Uterus (tissue), 3 donors: ENCODE measurements at regions not wholly inside any gene's neighbourhood (a gene's known extent, or its start where the extent isn't known, plus 50 kb on each side); places are given as distances from the start of the nearest gene placed in this dataset.
"Not testable (repeated sequence)": the region's sequence is repeated elsewhere in the genome, so short reads cannot be mapped to it uniquely, and the experiment has no call there.

Source experiments
- DNase-seq, 2 donors: peaks; one replicate each; pipeline ENCODE4 v3.0.0-alpha.2; 2019 to 2020
- H3K27ac ChIP-seq, 2 donors: fragments of 200-600 bp; sonication (generic); 1 replicate in 1 of 2; 2 replicates in 1 of 2; pipeline ENCODE4 v1.5.1; 2016 to 2018
- H3K27me3 ChIP-seq, 2 donors: fragments of 200-600 bp; sonication (generic); one replicate each; pipeline ENCODE4 v1.5.1; 2018 to 2019; ENCODE audit warnings: control low read depth in 1 of 2
- H3K36me3 ChIP-seq, 2 donors: fragments of 200-600 bp; sonication (generic); one replicate each; pipeline ENCODE4 v1.5.1; 2019; ENCODE audit warnings: control low read depth in 1 of 2
- H3K4me1 ChIP-seq, 2 donors: fragments of 200-600 bp; sonication (generic); one replicate each; pipeline ENCODE4 v1.5.1; 2018 to 2019; ENCODE audit warnings: control low read depth in 1 of 2
- H3K4me3 ChIP-seq, 2 donors: fragments of 200-600 bp; sonication (generic); 1 replicate in 1 of 2; 2 replicates in 1 of 2; pipeline ENCODE4 v1.5.1; 2018 to 2019; ENCODE audit warnings: mild to moderate bottlenecking in 1 of 2
- H3K9me3 ChIP-seq, 2 donors: fragments of 200-600 bp; sonication (generic); one replicate each; pipeline ENCODE4 v1.5.1; 2019; ENCODE audit warnings: control low read depth in 1 of 2
- POLR2A ChIP-seq, 2 donors: fragments of 450-650 bp; IDR thresholded peaks; one replicate each; pipeline ENCODE4 v1.6.1; 2016; ENCODE audit warnings: antibody characterized with exemption in 2 of 2, mild to moderate bottlenecking in 1 of 2, moderate library complexity in 1 of 2
- intact Hi-C: fragments of 100-400 bp; cut with DNase I; formaldehyde crosslinking; loops from one replicate; pipeline ENCODE4 v1.15.1; 2023; ENCODE audit warnings: low total_unique reads
- TF ChIP-seq, protein P1 (sequence below), 4 experiments: fragments of 200-600 bp in 2 of 4; fragments of 450-650 bp in 2 of 4; sonication (generic) in 2 of 4; IDR thresholded peaks; one replicate each; pipeline ENCODE4 v1.5.1; 2016 to 2019; ENCODE audit warnings: antibody characterized with exemption in 4 of 4, mild to moderate bottlenecking in 2 of 4, moderate library complexity in 1 of 4
- donor health status: DM: yes; HTN: yes; CAD: no.

DNA sequence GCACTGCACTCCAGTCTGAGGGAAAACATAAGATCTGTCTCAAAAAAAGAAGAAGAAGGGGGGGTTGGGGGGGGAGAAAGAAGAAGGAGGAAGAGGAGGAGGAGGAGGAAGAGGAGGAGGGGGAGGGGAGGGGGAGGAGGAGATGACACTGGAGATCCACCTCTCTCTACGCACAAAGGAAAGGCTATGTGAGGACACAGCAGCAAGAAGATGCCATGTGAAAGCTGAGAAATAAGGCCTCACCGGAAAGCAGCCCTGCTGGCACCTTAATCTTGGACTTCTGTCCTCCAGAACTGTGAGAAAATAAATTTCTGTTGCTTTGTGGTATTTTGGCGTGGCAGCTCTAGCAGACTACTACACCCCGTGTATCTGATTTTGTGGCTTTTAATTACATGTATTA is 477.9 kb downstream of the MED13L start:
- Histone ChIP-seq H3K27me3 (no peaks in the 10 kb centered on the region), H3K4me3 (no peak overlapping the region), H3K36me3 (no peaks in the 10 kb centered on the region), H3K4me1 (no peaks in the 10 kb centered on the region), H3K27ac (no peak overlapping the region), H3K9me3 (no peaks in the 10 kb centered on the region)
- no peak for DNase-seq
- intact Hi-C loops, result no loop called here
- no peak for TF ChIP-seq POLR2A (IDR thresholded peaks at IDR 0.05)
- TF ChIP-seq, protein P1, sequence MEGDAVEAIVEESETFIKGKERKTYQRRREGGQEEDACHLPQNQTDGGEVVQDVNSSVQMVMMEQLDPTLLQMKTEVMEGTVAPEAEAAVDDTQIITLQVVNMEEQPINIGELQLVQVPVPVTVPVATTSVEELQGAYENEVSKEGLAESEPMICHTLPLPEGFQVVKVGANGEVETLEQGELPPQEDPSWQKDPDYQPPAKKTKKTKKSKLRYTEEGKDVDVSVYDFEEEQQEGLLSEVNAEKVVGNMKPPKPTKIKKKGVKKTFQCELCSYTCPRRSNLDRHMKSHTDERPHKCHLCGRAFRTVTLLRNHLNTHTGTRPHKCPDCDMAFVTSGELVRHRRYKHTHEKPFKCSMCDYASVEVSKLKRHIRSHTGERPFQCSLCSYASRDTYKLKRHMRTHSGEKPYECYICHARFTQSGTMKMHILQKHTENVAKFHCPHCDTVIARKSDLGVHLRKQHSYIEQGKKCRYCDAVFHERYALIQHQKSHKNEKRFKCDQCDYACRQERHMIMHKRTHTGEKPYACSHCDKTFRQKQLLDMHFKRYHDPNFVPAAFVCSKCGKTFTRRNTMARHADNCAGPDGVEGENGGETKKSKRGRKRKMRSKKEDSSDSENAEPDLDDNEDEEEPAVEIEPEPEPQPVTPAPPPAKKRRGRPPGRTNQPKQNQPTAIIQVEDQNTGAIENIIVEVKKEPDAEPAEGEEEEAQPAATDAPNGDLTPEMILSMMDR (IDR thresholded peaks at IDR 0.05), result no peak

DNA sequence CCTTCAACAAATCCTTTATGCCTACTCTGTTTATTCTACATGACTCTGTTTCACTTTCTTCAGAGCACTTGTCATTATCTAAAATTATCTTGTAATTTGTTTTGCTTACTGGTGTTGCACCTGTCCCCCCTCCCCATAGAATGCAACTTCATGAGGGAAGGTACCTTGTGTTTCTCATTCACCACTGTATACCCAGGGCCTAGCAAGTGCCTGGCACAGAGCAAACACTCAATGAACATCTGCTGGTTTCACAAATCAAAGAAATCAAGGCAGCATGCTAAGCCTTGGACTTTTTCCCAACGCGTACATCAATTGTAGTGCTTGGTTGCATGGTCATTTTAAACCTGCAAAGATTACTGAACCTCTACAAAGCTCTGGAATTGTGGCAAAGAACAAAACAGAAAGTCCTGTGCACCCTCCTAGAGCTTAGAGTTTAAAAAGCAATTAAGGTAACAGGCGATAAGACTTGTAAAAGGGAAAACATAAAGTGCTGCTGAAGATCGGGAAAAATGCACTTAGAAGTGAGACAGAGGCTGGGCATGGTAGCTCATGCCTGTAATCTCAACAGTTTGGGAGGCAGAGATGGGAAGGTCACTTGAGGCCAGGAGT is 479.1 kb downstream of the MED13L start:
- intact Hi-C loops, result no loop called here
- Histone ChIP-seq H3K36me3 (no peaks in the 10 kb centered on the region), H3K4me1 (no peaks in the 10 kb centered on the region), H3K27ac (no peak overlapping the region), H3K27me3 (no peaks in the 10 kb centered on the region), H3K4me3 (no peak overlapping the region), H3K9me3 (no peaks in the 10 kb centered on the region)
- DNase-seq, result no peak
- TF ChIP-seq, protein P1 (IDR thresholded peaks at IDR 0.05), result no peak
- no peak for TF ChIP-seq POLR2A (IDR thresholded peaks at IDR 0.05)

DNA sequence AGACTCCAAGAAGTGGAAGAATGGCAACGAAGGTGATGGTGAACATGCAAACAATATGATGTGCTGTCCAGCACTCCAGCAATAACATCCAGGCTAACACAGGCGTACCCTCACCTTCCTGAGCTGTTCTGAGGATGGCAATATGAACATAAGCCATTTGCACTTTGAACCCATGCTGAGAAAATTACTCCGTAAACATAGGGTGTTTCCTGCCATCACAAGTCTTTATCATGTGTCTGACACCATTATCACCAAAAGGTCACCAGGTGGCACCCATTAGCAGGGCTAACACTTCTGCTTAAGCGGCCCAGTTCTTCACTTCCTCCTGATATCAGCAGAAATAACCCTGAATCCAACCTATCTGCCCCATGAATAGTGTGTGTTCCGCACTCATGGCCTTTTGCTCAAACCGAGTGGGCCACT is 482.8 kb downstream of the MED13L start:
- Histone ChIP-seq H3K36me3 (no peaks in the 10 kb centered on the region), H3K9me3 (no peaks in the 10 kb centered on the region), H3K27ac (no peak overlapping the region), H3K4me3 (no peak overlapping the region), H3K4me1 (no peaks in the 10 kb centered on the region), H3K27me3 (no peaks in the 10 kb centered on the region)
- intact Hi-C loops, result no loop called here
- DNase-seq, result no peak
- TF ChIP-seq, protein P1 (IDR thresholded peaks at IDR 0.05), result no peak
- TF ChIP-seq POLR2A (IDR thresholded peaks at IDR 0.05), result no peak

DNA sequence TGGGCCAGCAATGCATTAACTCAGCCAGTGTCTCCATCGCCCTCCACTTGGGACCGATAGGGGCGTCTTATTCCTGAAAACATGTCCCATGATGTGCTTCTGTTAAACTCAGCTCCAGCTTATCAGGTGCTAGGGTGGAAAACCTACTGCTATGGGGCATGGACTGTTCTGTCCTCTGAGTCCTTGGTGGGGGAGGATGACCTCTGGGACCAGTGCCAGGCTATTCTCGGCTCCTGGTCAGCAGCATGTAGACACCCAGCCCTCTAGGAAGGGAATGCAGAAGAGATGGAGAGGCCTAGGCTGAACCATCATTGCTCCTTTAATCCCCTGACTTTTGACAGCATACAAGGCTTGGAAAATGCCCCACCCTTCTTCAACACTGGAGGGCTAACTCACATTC is 486.2 kb downstream of the MED13L start:
- TF ChIP-seq, protein P1 (IDR thresholded peaks at IDR 0.05), result no peak
- Histone ChIP-seq H3K36me3 (no peaks in the 10 kb centered on the region), H3K4me3 (no peak overlapping the region), H3K27ac (no peak overlapping the region), H3K27me3 (no peaks in the 10 kb centered on the region), H3K4me1 (no peaks in the 10 kb centered on the region), H3K9me3 (no peaks in the 10 kb centered on the region)
- DNase-seq, result no peak
- intact Hi-C loops, result no loop called here

DNA sequence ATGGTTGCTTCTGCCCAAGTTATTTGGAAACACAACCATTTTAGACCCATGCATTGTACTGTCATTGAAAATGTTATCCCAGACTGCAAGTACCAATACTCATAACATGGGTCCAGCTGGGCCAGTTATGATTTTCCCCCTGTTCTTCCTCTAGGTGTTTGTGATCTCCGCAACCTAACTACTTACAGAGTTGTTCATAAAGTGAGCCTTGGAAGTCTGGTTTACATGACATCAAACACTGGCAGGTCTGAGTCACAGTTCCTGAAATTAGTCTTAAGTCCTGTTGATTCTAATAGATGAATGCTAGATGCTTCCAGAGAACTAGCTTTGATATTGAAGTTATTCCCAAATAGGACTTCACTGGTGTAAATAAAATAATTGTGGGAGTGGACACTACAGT is 487.0 kb downstream of the MED13L start:
- Histone ChIP-seq H3K4me3 (no peak overlapping the region), H3K27me3 (no peaks in the 10 kb centered on the region), H3K27ac (no peak overlapping the region), H3K36me3 (no peaks in the 10 kb centered on the region), H3K9me3 (no peaks in the 10 kb centered on the region), H3K4me1 (no peaks in the 10 kb centered on the region)
- TF ChIP-seq POLR2A (IDR thresholded peaks at IDR 0.05), result no peak
- TF ChIP-seq, protein P1 (IDR thresholded peaks at IDR 0.05), result no peak
- intact Hi-C loops, result no loop called here
- no peak for DNase-seq

DNA sequence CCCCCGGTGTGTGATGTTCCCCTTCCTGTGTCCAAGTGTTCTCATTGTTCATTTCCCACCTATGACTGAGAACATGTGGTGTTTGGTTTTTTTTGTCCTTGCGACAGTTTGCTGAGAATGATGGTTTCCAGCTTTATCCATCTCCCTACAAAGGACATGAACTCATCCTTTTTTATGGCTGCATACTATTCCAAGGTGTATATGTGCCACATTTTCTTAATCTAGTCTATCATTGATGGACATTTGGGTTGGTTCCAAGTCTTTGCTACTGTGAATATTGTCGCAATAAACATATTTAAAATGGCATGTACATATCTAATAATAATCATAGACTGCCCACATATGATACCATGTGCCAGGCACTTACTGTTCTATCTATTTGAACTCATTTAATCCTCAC is 491.0 kb downstream of the MED13L start:
- H3K9me3 ChIP-seq, intact Hi-C loops, H3K4me1 ChIP-seq, H3K27ac ChIP-seq, DNase-seq, H3K4me3 ChIP-seq, H3K27me3 ChIP-seq, H3K36me3 ChIP-seq: not testable (repeated sequence)
